ENCODE measurements at regions not wholly inside any gene's neighbourhood (a gene's known extent, or its start where the extent isn't known, plus 50 kb on each side); places are given as distances from the start of the nearest gene placed in this dataset.

DNA sequence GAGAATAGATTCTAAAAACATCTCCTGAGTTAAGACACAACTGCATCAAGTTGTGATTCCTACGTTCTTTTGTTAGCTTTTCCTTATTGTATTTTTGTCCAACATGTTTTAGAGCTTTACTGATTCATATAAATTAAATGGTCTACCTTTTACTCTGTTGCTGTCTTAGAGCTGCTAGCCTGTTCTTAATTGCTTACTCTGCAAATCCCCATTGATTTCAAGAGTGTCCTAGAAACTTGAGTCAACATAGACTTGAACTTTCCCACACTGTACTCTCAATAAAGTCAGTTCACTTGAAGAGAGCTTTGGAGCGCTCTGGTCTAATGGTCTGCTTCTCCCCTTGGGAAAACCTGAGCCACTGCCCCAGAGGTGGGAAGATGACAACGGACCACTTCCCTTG lies 343.9 kb downstream of the CCER1 start:
- TF ChIP-seq, protein P1, sequence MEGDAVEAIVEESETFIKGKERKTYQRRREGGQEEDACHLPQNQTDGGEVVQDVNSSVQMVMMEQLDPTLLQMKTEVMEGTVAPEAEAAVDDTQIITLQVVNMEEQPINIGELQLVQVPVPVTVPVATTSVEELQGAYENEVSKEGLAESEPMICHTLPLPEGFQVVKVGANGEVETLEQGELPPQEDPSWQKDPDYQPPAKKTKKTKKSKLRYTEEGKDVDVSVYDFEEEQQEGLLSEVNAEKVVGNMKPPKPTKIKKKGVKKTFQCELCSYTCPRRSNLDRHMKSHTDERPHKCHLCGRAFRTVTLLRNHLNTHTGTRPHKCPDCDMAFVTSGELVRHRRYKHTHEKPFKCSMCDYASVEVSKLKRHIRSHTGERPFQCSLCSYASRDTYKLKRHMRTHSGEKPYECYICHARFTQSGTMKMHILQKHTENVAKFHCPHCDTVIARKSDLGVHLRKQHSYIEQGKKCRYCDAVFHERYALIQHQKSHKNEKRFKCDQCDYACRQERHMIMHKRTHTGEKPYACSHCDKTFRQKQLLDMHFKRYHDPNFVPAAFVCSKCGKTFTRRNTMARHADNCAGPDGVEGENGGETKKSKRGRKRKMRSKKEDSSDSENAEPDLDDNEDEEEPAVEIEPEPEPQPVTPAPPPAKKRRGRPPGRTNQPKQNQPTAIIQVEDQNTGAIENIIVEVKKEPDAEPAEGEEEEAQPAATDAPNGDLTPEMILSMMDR (IDR thresholded peaks at IDR 0.05), result no peak
- TF ChIP-seq POLR2A (IDR thresholded peaks at IDR 0.05), result no peak

Data from gastroesophageal sphincter (tissue), 3 donors.